Endodermal cell (in vitro differentiated cells): ENCODE measurements at regions not wholly inside any gene's neighbourhood (a gene's known extent, or its start where the extent isn't known, plus 50 kb on each side); places are given as distances from the start of the nearest gene placed in this dataset.
A peak's percentile ranks its signal among the peaks of the same experiment; 100 is the strongest.

Source experiments
- DNase-seq: peaks from one replicate; pipeline ENCODE4 v3.0.0-alpha.2; 2017
- H3K27ac ChIP-seq: 2 replicates; pipeline ENCODE4 v1.5.1; 2013; ENCODE audit warnings: mild to moderate bottlenecking, low read depth, low read length, moderate library complexity
- H3K27me3 ChIP-seq: 2 replicates; pipeline ENCODE4 v1.6.1; 2013; ENCODE audit warnings: mild to moderate bottlenecking, low read length, moderate library complexity; ENCODE audit not compliant: insufficient read depth, control insufficient read depth, poor library complexity, severe bottlenecking
- H3K36me3 ChIP-seq: 2 replicates; pipeline ENCODE4 v1.7.0; 2013; ENCODE audit warnings: mild to moderate bottlenecking, low read length, moderate library complexity; ENCODE audit not compliant: control insufficient read depth, insufficient read depth
- H3K4me1 ChIP-seq: one replicate; pipeline ENCODE4 v1.7.0; 2013; ENCODE audit warnings: low read length; ENCODE audit not compliant: control insufficient read depth, insufficient read depth
- H3K4me3 ChIP-seq: 2 replicates; pipeline ENCODE4 v1.5.1; 2013; ENCODE audit warnings: mild to moderate bottlenecking, low read length, moderate library complexity
- H3K9ac ChIP-seq: 2 replicates; pipeline ENCODE4 v1.6.1; 2013; ENCODE audit warnings: mild to moderate bottlenecking, low read length, moderate library complexity; ENCODE audit not compliant: poor library complexity, severe bottlenecking; ENCODE audit errors: extremely low read depth
- H3K9me3 ChIP-seq: 2 replicates; pipeline ENCODE4 v1.6.1; 2013; ENCODE audit warnings: mild to moderate bottlenecking, low read length, moderate library complexity; ENCODE audit not compliant: control insufficient read depth
- H3K27ac Mint-ChIP-seq: 2 replicates; pipeline ENCODE4 v1.8.0; 2020; ENCODE audit warnings: mixed read lengths
- H3K27me3 Mint-ChIP-seq: 2 replicates; pipeline ENCODE4 v1.8.0; 2021; ENCODE audit warnings: mild to moderate bottlenecking, mixed read lengths; ENCODE audit not compliant: insufficient read depth
- H3K36me3 Mint-ChIP-seq: 2 replicates; pipeline ENCODE4 v1.8.0; 2020; ENCODE audit warnings: low read depth, mixed read lengths
- H3K4me1 Mint-ChIP-seq: 2 replicates; pipeline ENCODE4 v1.8.0; 2020; ENCODE audit warnings: mixed read lengths
- H3K4me3 Mint-ChIP-seq: 2 replicates; pipeline ENCODE4 v1.8.0; 2020; ENCODE audit warnings: mild to moderate bottlenecking, moderate library complexity, mixed read lengths
- H3K9me3 Mint-ChIP-seq: 2 replicates; pipeline ENCODE4 v1.8.0; 2020; ENCODE audit warnings: mild to moderate bottlenecking, mixed read lengths
- WGBS, 2 experiments: methylation state at CpG; one replicate each; pipeline versions ENCODE4 v1.1.5 to v1.1.7; 2013; ENCODE audit warnings: missing lambda C conversion rate in 2 of 2, mixed read lengths in 1 of 2; ENCODE audit not compliant: insufficient coverage in 1 of 2, insufficient read length in 1 of 2; 5-methylcytosine and 5-hydroxymethylcytosine counted together
- TF ChIP-seq, protein P1 (sequence below): fragments of 200-600 bp; sonication (generic); conservative IDR thresholded peaks from 2 replicates; pipeline ENCODE4 v1.5.0; 2021; ENCODE audit warnings: antibody characterized with exemption, mild to moderate bottlenecking

DNA sequence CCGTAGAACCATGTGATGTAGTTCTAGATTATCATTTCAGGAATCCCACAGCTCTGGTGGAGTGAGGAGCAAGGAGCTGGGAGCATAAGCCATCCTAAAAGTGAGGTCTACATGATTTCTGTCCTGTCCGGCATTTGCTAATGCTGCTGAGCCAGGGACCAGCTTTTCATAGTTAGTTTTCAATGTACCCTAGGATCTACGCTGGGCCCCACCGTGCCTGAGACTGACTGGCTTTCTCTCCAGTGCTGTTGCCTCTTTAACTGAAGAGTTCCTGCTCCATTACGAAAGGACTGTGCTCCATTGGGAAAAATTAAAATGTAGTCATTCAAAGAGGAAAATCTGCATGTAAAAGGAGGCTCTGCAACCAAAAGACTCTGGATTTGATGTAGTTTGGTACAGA, 634.8 kb downstream of the DMRTA1 start:
- TF ChIP-seq, protein P1, sequence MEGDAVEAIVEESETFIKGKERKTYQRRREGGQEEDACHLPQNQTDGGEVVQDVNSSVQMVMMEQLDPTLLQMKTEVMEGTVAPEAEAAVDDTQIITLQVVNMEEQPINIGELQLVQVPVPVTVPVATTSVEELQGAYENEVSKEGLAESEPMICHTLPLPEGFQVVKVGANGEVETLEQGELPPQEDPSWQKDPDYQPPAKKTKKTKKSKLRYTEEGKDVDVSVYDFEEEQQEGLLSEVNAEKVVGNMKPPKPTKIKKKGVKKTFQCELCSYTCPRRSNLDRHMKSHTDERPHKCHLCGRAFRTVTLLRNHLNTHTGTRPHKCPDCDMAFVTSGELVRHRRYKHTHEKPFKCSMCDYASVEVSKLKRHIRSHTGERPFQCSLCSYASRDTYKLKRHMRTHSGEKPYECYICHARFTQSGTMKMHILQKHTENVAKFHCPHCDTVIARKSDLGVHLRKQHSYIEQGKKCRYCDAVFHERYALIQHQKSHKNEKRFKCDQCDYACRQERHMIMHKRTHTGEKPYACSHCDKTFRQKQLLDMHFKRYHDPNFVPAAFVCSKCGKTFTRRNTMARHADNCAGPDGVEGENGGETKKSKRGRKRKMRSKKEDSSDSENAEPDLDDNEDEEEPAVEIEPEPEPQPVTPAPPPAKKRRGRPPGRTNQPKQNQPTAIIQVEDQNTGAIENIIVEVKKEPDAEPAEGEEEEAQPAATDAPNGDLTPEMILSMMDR, result no peak
- Histone ChIP-seq H3K36me3 (no peaks in the 10 kb centered on the region), H3K4me1 (no peaks in the 10 kb centered on the region), H3K9ac (no peak overlapping the region), H3K9me3 (peaks cover 16% of the 10 kb centered on the region), H3K4me3 (no peak overlapping the region), H3K27ac (no peak overlapping the region), H3K27me3 (no peaks in the 10 kb centered on the region)
- H3K4me3 Mint-ChIP-seq, result no peak overlapping the region
- no peak for DNase-seq
- H3K27ac Mint-ChIP-seq, result peak overlapping the region; percentile 39
- H3K36me3 Mint-ChIP-seq, result peaks cover 5% of the 10 kb centered on the region
- no peaks in the 10 kb centered on the region for H3K27me3 Mint-ChIP-seq
- peaks cover 26% of the 10 kb centered on the region for H3K9me3 Mint-ChIP-seq
- H3K4me1 Mint-ChIP-seq, result no peaks in the 10 kb centered on the region
- WGBS, 2 experiments, result 86 to 90% methylated on average over 5 of the region's 5 CpGs

DNA sequence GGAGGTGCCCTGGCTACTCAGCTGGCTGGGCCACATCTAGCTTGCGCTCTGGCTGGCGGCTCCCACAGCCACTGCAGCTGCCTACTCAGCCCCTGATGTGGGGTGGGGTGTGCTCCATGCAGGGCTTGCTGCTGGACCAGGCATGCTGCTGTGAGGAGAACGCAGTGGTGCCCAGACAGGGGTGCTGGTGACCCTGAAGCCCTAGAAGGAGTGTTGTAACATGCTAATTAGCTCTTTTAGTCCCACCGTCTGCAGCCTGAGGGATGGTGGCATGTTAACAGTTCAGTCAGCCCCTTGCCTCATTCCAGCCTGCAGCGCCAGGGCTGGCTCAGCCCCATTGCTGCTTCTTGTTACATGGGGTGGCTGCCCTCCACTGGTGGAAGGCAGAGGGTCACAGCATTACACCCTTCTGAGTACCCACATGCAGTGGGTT, 642.3 kb downstream of the DMRTA1 start:
- H3K4me1 Mint-ChIP-seq, result peaks cover 1% of the 10 kb centered on the region
- peak; percentile 93 for DNase-seq
- H3K27ac Mint-ChIP-seq, result no peak overlapping the region
- H3K27me3 Mint-ChIP-seq, result no peaks in the 10 kb centered on the region
- peaks cover 5% of the 10 kb centered on the region for H3K36me3 Mint-ChIP-seq
- H3K4me3 Mint-ChIP-seq, result no peak overlapping the region
- Histone ChIP-seq H3K27ac (no peak overlapping the region), H3K9me3 (peaks cover 11% of the 10 kb centered on the region), H3K36me3 (no peaks in the 10 kb centered on the region), H3K9ac (no peak overlapping the region), H3K4me3 (no peak overlapping the region), H3K27me3 (no peaks in the 10 kb centered on the region), H3K4me1 (no peaks in the 10 kb centered on the region)
- WGBS, 2 experiments, result 80% methylated on average over 5 of the region's 5 CpGs; no CpG with 5 or more reads in 1 of the 2 experiments
- peaks cover 28% of the 10 kb centered on the region for H3K9me3 Mint-ChIP-seq
- TF ChIP-seq, protein P1, result peak; percentile 89

DNA sequence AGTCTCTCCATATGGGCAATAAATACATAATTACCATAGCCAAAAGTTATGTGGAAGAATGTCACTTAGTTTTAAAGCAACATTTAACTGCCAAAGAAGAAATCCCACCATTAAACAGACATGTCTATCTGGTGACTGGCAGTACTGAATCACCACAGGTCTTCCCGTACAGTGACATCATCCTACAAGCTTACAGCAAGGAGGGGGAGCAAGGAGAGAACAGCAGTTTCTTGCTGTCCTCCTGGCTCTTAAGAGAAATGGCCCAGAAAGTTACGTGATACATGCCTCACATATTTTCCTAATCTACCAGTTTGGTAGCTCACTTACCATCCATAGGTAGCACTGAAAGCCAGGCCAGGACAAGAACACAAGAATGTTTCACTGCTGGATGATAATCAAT, 671.0 kb downstream of the DMRTA1 start:
- Histone ChIP-seq H3K4me3 (no peak overlapping the region), H3K9ac (no peak overlapping the region), H3K36me3 (no peaks in the 10 kb centered on the region), H3K9me3 (no peaks in the 10 kb centered on the region), H3K4me1 (no peaks in the 10 kb centered on the region), H3K27me3 (no peaks in the 10 kb centered on the region), H3K27ac (no peak overlapping the region)
- no peak overlapping the region for H3K4me3 Mint-ChIP-seq
- no peak for DNase-seq
- H3K27ac Mint-ChIP-seq, result peak overlapping the region; percentile 26
- no peaks in the 10 kb centered on the region for H3K9me3 Mint-ChIP-seq
- no peaks in the 10 kb centered on the region for H3K4me1 Mint-ChIP-seq
- WGBS, 2 experiments, result 85 to 92% methylated on average over 2 of the region's 2 CpGs
- no peaks in the 10 kb centered on the region for H3K36me3 Mint-ChIP-seq
- H3K27me3 Mint-ChIP-seq, result no peaks in the 10 kb centered on the region
- TF ChIP-seq, protein P1, result no peak
